ENCODE measurements at regions not wholly inside any gene's neighbourhood (a gene's known extent, or its start where the extent isn't known, plus 50 kb on each side); places are given as distances from the start of the nearest gene placed in this dataset.

DNA sequence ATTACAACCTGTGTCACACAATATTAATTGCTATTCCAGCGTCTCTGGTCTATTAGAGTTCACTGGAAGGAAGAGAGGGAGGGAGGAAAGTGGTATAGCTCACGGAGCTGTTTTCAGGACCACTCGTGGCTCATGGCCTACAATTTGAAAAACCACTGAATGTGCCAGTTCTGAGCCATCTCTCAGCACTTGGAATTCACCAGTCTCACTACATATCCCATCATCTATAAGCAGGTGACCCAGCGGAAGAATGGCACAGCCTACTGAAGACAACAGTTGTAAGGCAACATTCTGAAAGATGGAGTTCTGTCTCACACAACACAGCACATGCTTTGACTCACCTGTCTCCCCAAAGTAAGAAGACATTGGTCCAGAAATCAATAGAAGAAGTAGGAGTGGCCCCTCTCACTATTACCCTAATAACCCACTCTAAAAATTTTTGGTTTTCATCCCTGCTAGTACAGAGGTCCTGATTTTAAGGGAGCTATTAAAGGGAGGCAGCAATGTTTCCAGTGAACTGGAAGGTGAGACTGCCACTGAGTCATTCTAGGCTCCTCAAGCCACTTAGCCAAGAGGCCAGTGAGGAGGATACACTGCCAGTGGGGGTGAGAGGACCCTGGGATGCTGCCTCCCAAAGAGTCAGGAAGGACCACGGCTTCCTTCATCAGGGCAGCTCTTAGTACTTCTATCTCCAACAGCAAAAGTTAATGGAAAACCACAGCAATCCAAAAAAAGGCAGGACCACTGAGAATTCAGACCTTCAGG lies 50.0 kb upstream of the DOCK9 start:
- DNase-seq = no peak

- peak; percentile 60 for DNase-seq
Observed at GRCh38 chr13:99028890-99029289, 51.0 kb upstream of the DOCK9 start.

DNA sequence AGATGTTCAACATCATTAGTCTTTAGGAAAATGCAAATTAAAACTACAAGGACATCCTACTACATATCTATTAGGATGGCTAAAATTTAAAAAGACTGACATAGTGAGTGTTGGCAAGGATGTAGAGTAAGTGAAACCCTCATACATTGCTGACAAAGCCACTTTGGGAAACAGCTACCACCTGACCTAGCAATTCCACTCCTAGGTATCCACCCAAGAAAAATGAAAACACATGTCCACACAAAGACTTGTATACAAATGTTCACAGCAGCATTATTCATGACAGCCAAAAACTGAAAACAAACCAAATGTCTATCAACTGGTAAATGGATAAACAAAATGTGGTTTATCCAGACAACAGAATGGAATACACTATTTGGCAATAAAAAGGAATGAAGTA lies 51.7 kb upstream of the DOCK9 start:
- no peak for DNase-seq

- no peak for DNase-seq
Observed at GRCh38 chr13:99030326-99030725, 52.5 kb upstream of the DOCK9 start.

- no peak for DNase-seq
Observed at GRCh38 chr13:99031832-99032231, 54.0 kb upstream of the DOCK9 start.

DNA sequence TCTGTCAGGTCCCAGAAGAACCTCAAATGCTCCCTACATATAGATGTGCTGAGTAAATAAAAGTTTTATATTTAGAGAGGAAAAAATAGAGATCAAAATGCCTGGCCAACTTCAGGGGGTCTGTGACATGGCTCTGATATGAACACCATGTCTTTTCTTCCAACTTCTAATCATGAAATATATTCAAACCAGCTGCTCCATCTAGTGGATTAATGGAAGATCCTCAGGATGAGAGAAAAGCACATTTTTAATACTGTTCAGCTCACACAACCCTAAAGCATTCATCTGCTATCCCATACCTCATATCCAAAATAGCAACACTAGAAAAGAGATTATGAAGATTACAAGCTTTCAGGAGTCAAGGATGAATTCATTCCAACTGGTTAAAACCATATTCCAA lies 56.0 kb upstream of the DOCK9 start:
- no peak for DNase-seq

- DNase-seq = no peak
Observed at GRCh38 chr13:99034333-99035085, 56.6 kb upstream of the DOCK9 start.

DNA sequence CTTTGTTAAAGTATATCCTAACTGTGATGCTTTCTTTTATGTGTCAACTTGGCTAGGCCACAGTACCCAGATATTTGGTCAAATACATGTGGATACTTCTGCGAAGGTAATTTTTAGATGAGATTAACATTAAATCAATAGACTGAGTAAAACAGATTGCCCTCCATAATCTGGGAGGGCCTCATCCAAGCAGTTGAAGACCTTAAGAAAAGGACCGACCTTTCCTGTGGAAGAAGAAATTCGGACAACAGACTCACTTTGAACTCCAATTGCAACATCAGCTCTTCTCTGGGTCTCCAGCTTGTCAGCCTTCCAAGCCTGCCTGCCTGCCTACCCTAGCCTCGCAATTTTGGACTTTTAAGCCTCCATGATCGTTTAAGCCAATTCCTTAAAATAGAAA lies 57.9 kb upstream of the DOCK9 start:
- no peak for DNase-seq

DNA sequence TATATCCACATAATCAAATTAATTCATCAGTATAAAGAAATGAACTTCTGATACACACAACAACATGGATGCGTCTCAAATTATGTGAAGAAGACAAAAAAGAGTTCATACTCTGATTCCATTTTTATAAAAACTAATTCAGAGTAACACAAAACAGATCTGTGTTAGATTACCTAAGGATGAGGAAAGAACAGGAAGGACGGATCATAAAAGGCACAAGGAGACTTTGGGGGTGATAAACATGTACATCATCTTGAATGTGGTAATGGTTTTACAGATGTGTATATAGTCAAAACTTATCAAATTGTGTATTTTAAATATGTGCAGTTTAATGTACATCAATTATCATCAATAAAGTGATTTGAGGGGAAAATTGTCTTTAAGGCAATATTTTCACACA lies 59.9 kb upstream of the DOCK9 start:
- DNase-seq = no peak

- DNase-seq = no peak
Observed at GRCh38 chr13:99039718-99040280, 61.9 kb upstream of the DOCK9 start.

- DNase-seq = no peak
Observed at GRCh38 chr13:99040536-99041131, 62.8 kb upstream of the DOCK9 start.

DNA sequence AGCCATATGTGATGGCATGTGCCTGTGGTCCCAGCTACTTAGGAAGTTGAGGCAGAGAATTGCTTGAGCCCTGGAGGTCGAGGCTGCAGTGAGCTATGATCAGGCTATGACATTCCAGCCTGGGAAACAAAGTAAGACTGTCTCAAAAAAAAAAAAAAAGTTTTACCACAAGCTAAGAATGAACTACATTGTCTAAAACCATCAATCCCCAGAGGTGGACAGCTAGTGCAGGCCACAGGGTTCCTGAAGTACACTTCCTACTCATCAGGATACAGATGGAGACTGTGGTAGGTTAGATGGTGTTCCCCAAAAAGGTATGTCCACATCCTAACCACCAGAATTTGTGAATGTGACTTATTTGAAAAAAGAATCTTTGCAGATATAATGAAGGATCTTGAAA lies 63.5 kb upstream of the DOCK9 start:
- DNase-seq = no peak

DNA sequence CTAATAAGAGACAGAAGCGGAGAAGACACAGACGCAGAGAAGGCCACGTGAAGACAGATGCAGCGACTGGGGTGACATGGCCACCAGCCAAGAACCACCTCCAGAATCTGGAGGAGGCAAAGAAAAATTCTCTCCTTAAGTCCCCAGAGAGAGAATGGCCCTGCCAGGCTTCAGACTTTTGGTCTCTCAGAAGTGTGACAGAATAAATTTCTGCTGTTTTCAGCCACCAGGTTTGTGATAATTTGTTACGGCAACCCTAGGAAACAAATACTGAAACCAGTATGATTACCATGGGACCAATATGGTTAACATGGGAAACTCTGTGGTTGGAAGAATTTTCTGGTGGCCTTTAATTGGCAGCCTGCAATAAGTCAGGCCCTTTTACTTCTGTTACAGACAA lies 63.9 kb upstream of the DOCK9 start:
- no peak for DNase-seq

GRCh38 chr13:99042521-99043250 lies 64.8 kb upstream of the DOCK9 start:
- DNase-seq = no peak

- no peak for DNase-seq
Observed at GRCh38 chr13:99043831-99044231, 66.0 kb upstream of the DOCK9 start.

- no peak for DNase-seq
Observed at GRCh38 chr13:99044764-99045163, 66.9 kb upstream of the DOCK9 start.

- DNase-seq = no peak
Observed at GRCh38 chr13:99045396-99045795, 67.5 kb upstream of the DOCK9 start.

- no peak for DNase-seq
Observed at GRCh38 chr13:99046851-99047250, 69.0 kb upstream of the DOCK9 start.

GRCh38 chr13:99050983-99051488 lies 73.2 kb upstream of the DOCK9 start:
- no peak for DNase-seq

DNA sequence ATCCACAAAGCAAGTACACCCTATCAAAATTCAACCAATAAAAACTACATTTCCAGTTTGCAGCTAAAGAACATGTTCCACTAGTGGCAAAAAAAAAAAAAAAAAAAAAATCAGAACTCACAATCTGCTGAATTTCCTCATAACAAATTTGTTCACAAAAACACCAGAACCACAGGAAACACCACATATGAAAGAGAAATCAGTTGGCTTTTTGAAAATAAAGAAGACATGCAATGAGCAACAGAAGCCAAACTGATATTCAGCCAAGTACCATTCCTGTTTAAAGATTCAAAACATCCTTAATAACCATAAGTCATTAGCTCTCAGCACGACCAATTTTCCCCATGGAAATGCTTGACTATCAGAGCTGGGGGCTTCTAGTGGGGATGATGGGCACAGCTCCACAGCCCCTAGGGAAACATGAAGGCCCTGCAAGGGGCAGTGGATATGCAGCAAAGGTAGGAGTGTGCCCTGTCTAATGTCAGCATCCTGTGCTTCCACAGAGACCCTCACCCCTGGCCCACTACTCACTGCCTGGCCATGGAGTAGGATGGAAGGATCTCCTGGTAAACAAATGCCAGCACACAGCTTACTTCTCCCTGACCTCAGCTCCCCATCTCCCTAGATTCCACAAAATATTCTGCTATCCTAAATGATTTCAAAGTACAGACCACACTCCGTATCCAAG lies 74.0 kb upstream of the DOCK9 start:
- no peak for DNase-seq

- DNase-seq = peak; percentile 37
Observed at GRCh38 chr13:99053636-99054233, 75.9 kb upstream of the DOCK9 start.

- peak; percentile 38 for DNase-seq
Observed at GRCh38 chr13:99055281-99055680, 77.4 kb upstream of the DOCK9 start.
